PFSK-1 (cell line): ENCODE measurements at regions not wholly inside any gene's neighbourhood (a gene's known extent, or its start where the extent isn't known, plus 50 kb on each side); places are given as distances from the start of the nearest gene placed in this dataset.

Experiments
- FOXP2 ChIP-seq: optimal IDR thresholded peaks from 2 replicates; pipeline ENCODE3; 2011; ENCODE audit warnings: borderline replicate concordance, control low read depth, inconsistent platforms; ENCODE audit not compliant: insufficient read depth; ENCODE audit errors: extremely low read length, extremely low read depth
- POLR2AphosphoS5 ChIP-seq: IDR thresholded peaks from 2 replicates; pipeline ENCODE4 v1.6.1; 2012; ENCODE audit warnings: low read depth, mild to moderate bottlenecking, control low read depth, low read length, moderate library complexity
- SIN3A ChIP-seq: IDR thresholded peaks from 2 replicates; pipeline ENCODE4 v1.6.1; 2012; ENCODE audit warnings: mild to moderate bottlenecking, low read length, moderate library complexity, borderline replicate concordance; ENCODE audit not compliant: insufficient read depth
- TAF1 ChIP-seq: IDR thresholded peaks from 2 replicates; pipeline ENCODE4 v1.6.1; 2012; ENCODE audit warnings: low read length, control low read depth, borderline replicate concordance; ENCODE audit not compliant: insufficient read depth
- TF ChIP-seq, protein P1 (sequence below), 2 experiments: IDR thresholded peaks; 2 replicates each; pipeline versions ENCODE4 v1.6.1 to v1.8.0; 2011 to 2012; ENCODE audit warnings: low read depth in 2 of 2, low read length in 2 of 2, control low read depth in 1 of 2, inconsistent platforms in 1 of 2, mild to moderate bottlenecking in 1 of 2, moderate library complexity in 1 of 2; ENCODE audit not compliant: insufficient read depth in 1 of 2

DNA sequence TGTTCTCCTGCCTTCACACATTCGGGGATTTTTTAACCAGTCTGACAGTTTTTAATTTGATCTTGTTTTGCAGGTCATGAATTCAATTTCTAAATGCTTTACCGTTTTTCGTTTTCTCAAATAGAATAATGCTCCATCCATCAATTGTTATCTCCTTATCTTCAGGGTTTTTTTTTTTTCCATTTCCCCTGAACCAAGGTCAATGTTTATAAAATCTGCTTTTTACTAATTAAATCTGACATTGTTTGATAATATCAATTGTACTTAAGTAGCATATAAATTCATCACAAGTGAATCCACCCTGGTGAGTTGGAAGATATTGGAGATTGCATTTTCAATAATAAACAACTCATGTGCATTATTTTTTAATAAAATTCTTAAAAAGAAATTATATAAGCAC, 2004.6 kb upstream of the WWC1 start:
- TF ChIP-seq SIN3A (no peak), FOXP2 (no peak), POLR2AphosphoS5 (no peak), TAF1 (no peak)
- TF ChIP-seq, protein P1, sequence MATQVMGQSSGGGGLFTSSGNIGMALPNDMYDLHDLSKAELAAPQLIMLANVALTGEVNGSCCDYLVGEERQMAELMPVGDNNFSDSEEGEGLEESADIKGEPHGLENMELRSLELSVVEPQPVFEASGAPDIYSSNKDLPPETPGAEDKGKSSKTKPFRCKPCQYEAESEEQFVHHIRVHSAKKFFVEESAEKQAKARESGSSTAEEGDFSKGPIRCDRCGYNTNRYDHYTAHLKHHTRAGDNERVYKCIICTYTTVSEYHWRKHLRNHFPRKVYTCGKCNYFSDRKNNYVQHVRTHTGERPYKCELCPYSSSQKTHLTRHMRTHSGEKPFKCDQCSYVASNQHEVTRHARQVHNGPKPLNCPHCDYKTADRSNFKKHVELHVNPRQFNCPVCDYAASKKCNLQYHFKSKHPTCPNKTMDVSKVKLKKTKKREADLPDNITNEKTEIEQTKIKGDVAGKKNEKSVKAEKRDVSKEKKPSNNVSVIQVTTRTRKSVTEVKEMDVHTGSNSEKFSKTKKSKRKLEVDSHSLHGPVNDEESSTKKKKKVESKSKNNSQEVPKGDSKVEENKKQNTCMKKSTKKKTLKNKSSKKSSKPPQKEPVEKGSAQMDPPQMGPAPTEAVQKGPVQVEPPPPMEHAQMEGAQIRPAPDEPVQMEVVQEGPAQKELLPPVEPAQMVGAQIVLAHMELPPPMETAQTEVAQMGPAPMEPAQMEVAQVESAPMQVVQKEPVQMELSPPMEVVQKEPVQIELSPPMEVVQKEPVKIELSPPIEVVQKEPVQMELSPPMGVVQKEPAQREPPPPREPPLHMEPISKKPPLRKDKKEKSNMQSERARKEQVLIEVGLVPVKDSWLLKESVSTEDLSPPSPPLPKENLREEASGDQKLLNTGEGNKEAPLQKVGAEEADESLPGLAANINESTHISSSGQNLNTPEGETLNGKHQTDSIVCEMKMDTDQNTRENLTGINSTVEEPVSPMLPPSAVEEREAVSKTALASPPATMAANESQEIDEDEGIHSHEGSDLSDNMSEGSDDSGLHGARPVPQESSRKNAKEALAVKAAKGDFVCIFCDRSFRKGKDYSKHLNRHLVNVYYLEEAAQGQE (IDR thresholded peaks at IDR 0.05; ENCODE audit: insufficient read depth in 1 of 2, low read depth in 2 of 2, low read length in 2 of 2), result no peak

DNA sequence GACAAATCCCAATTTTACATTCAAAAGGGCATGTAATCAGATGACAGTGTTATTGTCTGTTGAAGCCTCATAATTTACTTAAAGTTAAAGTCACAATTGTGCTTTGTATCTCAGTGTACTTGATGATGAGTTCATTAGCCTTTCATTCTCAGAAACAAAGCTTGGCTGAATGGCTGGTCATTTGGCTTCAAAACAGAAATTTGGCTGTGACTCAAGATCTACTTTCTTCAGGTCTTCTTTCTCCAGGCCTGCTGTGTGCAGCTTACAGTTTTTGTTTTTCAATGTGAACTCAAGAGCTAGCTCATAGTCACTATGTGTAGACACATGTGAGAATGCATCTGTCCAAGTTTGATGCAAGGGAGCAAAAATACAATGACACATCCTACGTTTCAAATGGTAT, 2003.6 kb upstream of the WWC1 start:
- TF ChIP-seq FOXP2 (no peak), TAF1 (no peak), SIN3A (no peak), POLR2AphosphoS5 (no peak)
- TF ChIP-seq, protein P1 (IDR thresholded peaks at IDR 0.05; ENCODE audit: insufficient read depth in 1 of 2, low read depth in 2 of 2, low read length in 2 of 2), result no peak

DNA sequence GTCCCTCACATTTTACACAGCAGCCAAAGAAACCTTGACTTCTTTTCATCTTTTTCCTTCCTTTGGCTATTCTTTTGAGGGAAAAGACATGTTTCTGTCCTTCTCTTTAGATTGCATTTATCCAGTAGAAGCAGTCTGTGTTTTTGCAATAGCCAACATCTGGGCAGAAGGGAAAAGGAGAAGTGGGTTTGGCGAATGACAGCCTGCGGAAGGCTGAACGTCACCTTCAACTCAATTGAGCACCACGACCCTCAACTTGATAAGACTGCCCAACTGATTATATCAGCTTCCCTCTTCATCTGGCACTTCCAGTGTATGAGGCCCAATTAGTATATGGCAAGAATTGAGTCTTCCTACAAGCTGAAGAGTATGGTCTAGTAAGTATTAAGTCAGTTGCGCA, 1997.6 kb upstream of the WWC1 start:
- no peak for TF ChIP-seq TAF1
- TF ChIP-seq FOXP2, result no peak
- TF ChIP-seq SIN3A, result no peak
- TF ChIP-seq, protein P1 (IDR thresholded peaks at IDR 0.05; ENCODE audit: insufficient read depth in 1 of 2, low read depth in 2 of 2, low read length in 2 of 2), result no peak
- TF ChIP-seq POLR2AphosphoS5, result no peak

DNA sequence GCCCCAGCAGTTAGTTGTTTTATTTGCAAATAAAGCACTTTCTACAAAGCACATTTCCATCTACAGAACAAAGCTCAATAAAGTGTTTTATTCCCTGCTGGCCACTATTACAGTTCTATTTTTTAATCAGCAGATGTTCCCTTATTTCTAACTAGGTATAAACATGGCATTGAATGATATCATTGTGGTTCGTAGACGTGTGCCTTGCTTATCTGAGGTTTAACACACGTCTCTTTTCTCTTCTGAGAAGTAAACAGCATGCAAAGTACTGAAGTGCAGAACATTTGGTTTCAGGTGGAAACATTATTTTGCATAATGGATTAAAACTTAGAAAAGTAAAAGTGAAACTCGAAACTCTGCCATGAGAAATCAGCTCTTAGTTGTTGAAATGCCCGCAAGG, 1989.3 kb upstream of the WWC1 start:
- no peak for TF ChIP-seq TAF1
- no peak for TF ChIP-seq SIN3A
- no peak for TF ChIP-seq FOXP2
- TF ChIP-seq, protein P1 (IDR thresholded peaks at IDR 0.05; ENCODE audit: insufficient read depth in 1 of 2, low read depth in 2 of 2, low read length in 2 of 2), result no peak
- no peak for TF ChIP-seq POLR2AphosphoS5

DNA sequence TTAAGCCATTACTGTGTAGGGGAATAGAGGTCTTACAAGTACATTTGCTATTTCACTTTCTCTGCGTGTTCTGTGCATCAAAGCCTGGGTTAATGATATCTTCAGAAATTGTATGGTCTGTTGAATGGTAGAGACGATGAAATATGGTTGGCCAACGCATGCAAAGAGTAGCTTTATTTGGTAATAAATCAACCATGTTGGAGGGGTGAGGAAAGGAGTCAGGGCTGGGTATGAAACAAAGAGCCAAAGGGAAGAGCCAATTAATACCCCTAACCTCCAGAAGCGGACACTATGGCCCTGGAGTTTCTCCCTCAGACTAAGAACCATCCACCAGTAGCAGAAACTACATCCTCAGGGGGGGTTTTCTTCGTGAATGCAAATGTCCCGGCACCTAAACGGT, 1974.0 kb upstream of the WWC1 start:
- TF ChIP-seq SIN3A, result no peak
- TF ChIP-seq, protein P1 (IDR thresholded peaks at IDR 0.05; ENCODE audit: insufficient read depth in 1 of 2, low read depth in 2 of 2, low read length in 2 of 2), result no peak
- TF ChIP-seq FOXP2, result no peak
- no peak for TF ChIP-seq POLR2AphosphoS5
- no peak for TF ChIP-seq TAF1
